ENCODE measurements at regions not wholly inside any gene's neighbourhood (a gene's known extent, or its start where the extent isn't known, plus 50 kb on each side); places are given as distances from the start of the nearest gene placed in this dataset.

GRCh38 chrX:16516232-16516876 is 133.6 kb upstream of the S100G start:
- DNase-seq = no peak

DNA sequence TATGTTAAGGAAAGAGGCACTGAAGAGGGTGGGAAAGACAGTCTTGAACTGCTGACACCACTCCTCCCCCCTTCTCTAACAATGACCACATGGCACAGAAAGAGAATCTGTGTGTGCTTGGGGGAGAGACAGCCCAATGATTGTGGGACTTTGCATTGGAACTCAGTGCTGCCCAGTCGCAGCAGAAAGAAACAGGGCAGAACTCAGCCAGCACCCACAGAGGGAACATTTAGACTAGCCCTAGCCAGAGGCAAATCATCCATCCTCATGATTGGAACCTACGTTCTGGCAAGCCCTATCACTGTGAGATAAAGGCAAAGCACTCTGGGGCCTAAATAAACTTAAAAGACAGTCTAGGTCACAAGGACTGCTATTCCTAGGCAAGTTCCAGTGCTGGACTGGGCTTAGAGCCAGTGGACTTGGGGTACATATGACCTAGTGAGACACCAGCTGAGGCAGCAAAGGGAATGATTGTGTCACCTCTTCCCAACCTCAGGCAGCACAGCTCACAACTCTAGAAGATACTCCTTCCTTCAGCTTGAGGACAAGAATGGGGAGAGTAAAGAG is 132.8 kb upstream of the S100G start:
- DNase-seq = no peak

GRCh38 chrX:16518131-16518530 is 131.8 kb upstream of the S100G start:
- no peak for DNase-seq

- no peak for DNase-seq
Observed at GRCh38 chrX:16524316-16524715, 125.6 kb upstream of the S100G start.

- no peak for DNase-seq
Observed at GRCh38 chrX:16526003-16526402, 124.0 kb upstream of the S100G start.

DNA sequence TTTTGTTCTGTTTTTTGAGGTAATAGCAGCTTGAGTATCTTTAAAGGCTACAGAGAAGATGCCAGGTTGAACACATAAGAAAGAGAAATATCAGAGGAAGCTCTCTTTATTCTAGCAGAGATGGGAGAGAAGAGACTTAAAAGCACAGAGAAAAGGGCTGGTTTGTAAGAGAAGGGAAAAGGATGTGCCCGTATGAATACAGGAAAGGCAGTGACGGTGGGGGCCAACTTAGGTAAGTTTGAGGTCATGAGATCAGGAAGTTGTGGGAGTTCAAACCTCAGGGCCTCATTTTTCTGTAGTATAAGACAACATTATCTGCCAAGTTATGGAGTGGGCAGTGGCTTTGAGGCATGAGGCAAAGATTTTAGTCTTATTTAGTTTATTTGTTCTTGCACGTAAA is 121.3 kb upstream of the S100G start:
- peak; percentile 0 for DNase-seq
